ENCODE measurements at regions not wholly inside any gene's neighbourhood (a gene's known extent, or its start where the extent isn't known, plus 50 kb on each side); places are given as distances from the start of the nearest gene placed in this dataset.

- no peak overlapping the region for H3K4me3 ChIP-seq (ENCODE audit: low read depth, low read length)
- TF ChIP-seq, protein P1, sequence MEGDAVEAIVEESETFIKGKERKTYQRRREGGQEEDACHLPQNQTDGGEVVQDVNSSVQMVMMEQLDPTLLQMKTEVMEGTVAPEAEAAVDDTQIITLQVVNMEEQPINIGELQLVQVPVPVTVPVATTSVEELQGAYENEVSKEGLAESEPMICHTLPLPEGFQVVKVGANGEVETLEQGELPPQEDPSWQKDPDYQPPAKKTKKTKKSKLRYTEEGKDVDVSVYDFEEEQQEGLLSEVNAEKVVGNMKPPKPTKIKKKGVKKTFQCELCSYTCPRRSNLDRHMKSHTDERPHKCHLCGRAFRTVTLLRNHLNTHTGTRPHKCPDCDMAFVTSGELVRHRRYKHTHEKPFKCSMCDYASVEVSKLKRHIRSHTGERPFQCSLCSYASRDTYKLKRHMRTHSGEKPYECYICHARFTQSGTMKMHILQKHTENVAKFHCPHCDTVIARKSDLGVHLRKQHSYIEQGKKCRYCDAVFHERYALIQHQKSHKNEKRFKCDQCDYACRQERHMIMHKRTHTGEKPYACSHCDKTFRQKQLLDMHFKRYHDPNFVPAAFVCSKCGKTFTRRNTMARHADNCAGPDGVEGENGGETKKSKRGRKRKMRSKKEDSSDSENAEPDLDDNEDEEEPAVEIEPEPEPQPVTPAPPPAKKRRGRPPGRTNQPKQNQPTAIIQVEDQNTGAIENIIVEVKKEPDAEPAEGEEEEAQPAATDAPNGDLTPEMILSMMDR (IDR thresholded peaks at IDR 0.05; ENCODE audit: low read depth, low read length, missing control alignments) = no peak
- in situ Hi-C loops (cut with HindIII; ENCODE audit: low sequenced_read_pairs) = no loop called here
- DNase-seq (ENCODE audit: low read depth) = no peak
Measured at GRCh38 chr18:61025596-61025995, 307.6 kb upstream of the CDH20 start.

DNA sequence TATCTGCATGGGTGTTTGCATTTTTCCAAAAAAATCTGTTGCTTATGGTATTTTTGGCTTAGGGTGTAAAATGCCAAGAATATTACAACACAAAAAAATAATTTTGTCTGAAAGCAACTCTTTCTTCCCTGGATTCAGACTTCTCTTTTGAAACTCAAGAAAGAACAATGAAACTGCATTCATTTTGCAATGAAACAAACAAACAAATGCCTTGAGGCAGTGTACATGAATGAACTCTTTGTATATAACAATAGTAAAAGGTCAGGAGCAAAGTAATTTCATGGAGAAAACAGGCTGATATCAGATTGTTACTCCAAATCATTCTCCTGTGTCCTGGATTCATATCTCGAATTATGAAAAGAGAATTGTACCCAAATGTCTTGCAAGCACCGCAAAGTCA lies 301.6 kb upstream of the CDH20 start:
- TF ChIP-seq, protein P1 (IDR thresholded peaks at IDR 0.05; ENCODE audit: low read depth, low read length, missing control alignments) = no peak
- in situ Hi-C loops (cut with HindIII; ENCODE audit: low sequenced_read_pairs) = no loop called here
- no peak overlapping the region for H3K4me3 ChIP-seq (ENCODE audit: low read depth, low read length)
- DNase-seq (ENCODE audit: low read depth) = no peak

DNA sequence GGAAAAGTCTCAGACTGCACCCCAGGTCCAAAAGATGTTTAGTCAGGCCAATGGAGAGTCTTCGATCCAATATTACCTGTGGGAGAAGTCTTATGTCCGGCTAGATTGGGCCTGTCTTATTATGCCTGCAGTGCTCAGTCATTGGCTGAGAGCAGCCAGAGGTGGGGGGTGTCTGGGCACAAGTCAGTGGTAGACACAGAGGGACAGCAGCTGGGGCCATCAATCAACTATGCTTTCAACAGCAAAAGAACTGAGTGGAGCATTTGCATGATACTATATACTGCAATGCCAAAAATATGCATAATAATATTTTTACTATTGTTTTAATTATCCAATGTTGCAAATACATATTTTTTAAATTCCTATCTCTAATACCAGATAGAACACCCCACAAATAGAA lies 298.6 kb upstream of the CDH20 start:
- TF ChIP-seq, protein P1 (IDR thresholded peaks at IDR 0.05; ENCODE audit: low read depth, low read length, missing control alignments) = no peak
- DNase-seq (ENCODE audit: low read depth) = no peak
- no peak overlapping the region for H3K4me3 ChIP-seq (ENCODE audit: low read depth, low read length)
- in situ Hi-C loops (cut with HindIII; ENCODE audit: low sequenced_read_pairs) = no loop called here

- no peak for DNase-seq (ENCODE audit: low read depth)
- TF ChIP-seq, protein P1 (IDR thresholded peaks at IDR 0.05; ENCODE audit: low read depth, low read length, missing control alignments) = no peak
- H3K4me3 ChIP-seq (ENCODE audit: low read depth, low read length) = no peak overlapping the region
- in situ Hi-C loops (cut with HindIII; ENCODE audit: low sequenced_read_pairs) = no loop called here
Measured at GRCh38 chr18:61039251-61039650, 294.0 kb upstream of the CDH20 start.

DNA sequence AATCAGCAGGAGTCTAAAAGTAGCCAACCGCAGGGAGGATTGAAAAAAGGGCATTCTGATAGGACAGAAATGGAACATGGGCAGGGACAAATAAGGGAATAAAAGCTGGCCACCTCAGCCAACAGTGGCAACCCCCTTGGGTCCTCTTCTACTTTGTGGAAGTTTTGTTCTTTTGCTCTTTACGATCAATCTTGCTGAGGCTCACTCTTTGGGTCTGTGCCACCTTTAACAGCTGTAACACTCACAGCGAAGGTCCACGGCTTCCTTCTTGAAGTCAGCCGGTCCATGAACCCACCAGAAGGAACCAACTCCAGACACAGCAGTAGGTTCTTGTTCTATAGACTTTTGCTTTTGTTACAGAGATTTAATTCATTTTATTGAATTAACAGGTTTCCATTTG lies 285.4 kb upstream of the CDH20 start:
- no peak overlapping the region for H3K4me3 ChIP-seq (ENCODE audit: low read depth, low read length)
- TF ChIP-seq, protein P1 (IDR thresholded peaks at IDR 0.05; ENCODE audit: low read depth, low read length, missing control alignments) = no peak
- no peak for DNase-seq (ENCODE audit: low read depth)
- in situ Hi-C loops (cut with HindIII; ENCODE audit: low sequenced_read_pairs) = no loop called here

GRCh38 chr18:61057443-61057842 lies 275.8 kb upstream of the CDH20 start:
- no peak for DNase-seq (ENCODE audit: low read depth)
- H3K4me3 ChIP-seq (ENCODE audit: low read depth, low read length) = no peak overlapping the region
- in situ Hi-C loops (cut with HindIII; ENCODE audit: low sequenced_read_pairs) = no loop called here
- TF ChIP-seq, protein P1 (IDR thresholded peaks at IDR 0.05; ENCODE audit: low read depth, low read length, missing control alignments) = no peak

GRCh38 chr18:61062258-61062657 lies 271.0 kb upstream of the CDH20 start:
- in situ Hi-C loops (cut with HindIII; ENCODE audit: low sequenced_read_pairs) = no loop called here
- DNase-seq (ENCODE audit: low read depth) = no peak
- H3K4me3 ChIP-seq (ENCODE audit: low read depth, low read length) = no peak overlapping the region
- TF ChIP-seq, protein P1 (IDR thresholded peaks at IDR 0.05; ENCODE audit: low read depth, low read length, missing control alignments) = no peak

Measured in astrocyte of the cerebellum (primary cell).